GM04504 (cell line): ENCODE measurements at regions not wholly inside any gene's neighbourhood (a gene's known extent, or its start where the extent isn't known, plus 50 kb on each side); places are given as distances from the start of the nearest gene placed in this dataset.
"Not testable (repeated sequence)": the region's sequence is repeated elsewhere in the genome, so short reads cannot be mapped to it uniquely, and the experiment has no call there.

Experiments used
- DNase-seq: peaks from one replicate; pipeline ENCODE4 v3.0.0-alpha.2; 2012; ENCODE audit warnings: low read depth

DNA sequence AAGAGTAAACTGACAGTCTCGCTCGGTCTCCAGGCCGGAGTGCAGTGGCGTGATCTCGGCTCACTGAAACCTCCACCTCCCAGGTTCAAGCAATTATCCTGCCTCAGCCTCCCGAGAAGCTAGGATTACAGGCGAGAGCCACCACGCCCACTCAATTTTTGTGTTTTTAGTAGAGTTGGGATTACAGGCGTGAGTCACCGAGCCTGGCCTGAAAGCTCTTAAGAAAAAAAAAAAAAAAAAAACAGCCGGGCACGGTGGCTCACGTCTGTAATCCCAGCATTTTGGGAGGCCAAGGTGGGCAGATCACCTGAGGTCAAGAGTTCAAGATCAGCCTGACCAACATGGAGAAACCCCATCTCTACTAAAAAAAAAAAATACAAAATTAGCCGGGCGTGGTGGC is 55.3 kb upstream of the THOC2 start:
- not testable (repeated sequence) for DNase-seq

DNA sequence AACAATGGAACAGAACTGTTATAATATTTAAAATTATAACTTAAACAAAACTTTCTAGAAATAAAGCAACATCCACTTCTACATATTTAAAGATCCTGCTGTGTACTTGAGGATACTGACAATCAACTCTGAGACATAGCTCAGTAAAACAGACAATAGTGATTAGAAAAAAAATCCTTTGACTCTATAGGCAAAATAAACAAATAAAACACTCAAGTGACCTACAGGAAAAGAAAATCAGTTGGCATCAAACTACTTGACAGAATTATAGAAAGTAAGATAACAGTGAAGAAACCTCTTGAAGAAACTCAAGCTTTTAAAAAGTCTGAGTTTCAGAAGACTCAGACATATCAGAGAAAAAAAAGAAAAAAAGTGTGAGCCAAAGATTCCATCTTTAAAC is 55.9 kb upstream of the THOC2 start:
- no peak for DNase-seq

GRCh38 chrX:123797543-123798447 is 62.1 kb upstream of the XIAP start:
- no peak for DNase-seq

DNA sequence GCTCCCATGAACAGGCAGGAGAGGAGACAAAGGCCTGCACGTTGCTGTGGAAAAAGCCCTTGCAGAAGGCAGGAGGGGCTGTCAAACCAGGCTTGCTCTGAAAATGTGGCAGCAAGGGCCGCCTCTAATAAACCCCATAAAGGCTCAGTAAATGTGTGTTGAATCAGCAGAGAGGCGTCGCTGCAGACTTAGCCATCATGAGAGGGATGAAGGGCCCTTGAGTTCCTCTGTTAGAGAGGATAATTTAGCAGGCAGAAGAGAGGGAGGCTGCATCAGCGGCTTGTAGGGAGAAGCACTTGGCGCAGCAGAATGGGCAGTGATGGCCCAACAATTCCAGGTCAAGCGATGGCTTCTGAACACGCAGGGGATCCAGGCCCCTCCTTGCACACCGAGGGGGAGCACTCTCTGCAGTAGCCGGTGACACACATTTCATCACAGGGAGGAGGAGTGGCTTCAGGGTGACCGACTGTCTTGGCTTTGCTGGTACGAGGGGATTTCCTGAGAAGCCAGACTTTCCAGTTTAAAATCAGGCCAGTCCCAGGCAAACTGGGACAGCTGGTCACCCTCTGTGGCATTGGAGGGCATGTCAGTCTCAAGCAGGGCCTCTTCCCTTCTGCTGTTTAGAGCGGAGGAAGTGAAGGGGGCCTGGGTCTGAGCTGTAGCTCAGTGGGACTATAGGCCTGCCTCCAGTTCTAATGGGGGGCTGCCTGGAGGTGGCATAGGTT is 61.0 kb upstream of the XIAP start:
- not testable (repeated sequence) for DNase-seq

DNA sequence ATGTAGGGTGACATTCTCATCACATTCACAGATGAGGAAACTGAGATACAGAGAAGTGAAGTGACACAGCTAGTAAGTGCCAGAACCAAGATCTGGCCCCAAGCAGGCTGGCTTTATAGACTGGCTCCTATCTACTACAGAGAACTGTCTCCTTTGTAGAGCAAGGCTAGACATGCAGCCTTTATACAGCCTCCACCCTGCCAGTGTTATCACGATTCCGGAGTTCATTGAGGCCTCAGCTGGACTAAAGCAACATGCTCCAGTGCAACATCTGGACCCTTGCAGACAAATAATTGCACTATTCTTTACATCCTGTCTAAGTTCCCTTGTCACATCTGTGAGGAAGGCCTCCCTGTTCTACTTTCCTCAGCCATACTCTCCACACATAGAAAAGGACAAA is 58.0 kb upstream of the XIAP start:
- DNase-seq = no peak

DNA sequence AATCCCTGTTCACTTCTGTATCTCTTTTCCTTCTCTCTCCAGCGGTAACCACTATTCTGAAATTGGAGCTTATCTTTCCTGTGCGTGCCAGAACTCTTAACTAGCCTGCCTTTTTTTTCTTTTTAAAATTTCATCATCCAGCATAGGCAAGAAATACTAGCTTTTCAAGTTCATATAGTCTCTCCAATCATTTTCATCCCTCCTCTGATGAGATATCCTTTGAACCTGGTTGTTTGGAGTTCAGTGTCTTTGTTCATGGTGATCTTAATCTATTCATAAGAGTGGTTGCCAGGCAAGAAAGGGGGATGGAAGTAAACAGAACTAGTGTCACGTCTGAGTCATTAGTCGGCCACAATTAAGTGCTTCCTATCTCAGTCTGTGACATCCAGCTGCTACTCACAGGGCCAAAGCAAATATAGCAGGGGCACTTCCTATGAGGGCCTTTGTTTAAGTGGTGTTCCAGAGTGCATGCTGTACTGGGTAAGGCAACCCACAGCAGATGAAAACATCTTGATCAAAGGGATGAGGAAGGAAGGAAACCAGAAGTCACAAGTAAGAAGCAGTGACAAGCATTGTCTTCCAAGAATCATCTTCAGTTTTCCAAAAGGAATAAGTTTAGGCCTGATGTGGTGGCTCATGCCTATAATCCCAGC is 56.4 kb upstream of the XIAP start:
- DNase-seq = peak; percentile 33

DNA sequence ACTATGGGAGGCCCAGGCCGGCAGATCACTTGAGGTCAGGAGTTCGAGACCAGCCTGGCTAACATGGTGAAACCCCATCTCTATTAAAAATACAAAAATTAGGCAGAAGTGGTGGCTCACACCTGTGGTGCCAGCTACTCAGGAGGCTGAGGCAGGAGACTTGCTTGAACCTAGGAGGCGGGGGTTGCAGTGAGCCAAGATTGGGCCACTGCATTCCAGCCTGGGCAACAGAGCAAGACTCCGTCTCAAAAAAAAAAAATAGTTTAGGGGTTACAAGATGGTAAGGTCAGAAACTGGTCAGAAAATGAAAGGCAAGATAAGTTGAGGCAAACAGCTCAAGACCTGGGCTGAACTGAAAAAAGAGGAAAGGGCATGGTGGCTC is 55.9 kb upstream of the XIAP start:
- DNase-seq = not testable (repeated sequence)

- peak; percentile 34 for DNase-seq
Measured at GRCh38 chrX:123807835-123808416, 51.9 kb upstream of the XIAP start.

- no peak for DNase-seq
Measured at GRCh38 chrX:123809854-123810375, 49.9 kb upstream of the XIAP start.
